ENCODE measurements at regions not wholly inside any gene's neighbourhood (a gene's known extent, or its start where the extent isn't known, plus 50 kb on each side); places are given as distances from the start of the nearest gene placed in this dataset.

DNA sequence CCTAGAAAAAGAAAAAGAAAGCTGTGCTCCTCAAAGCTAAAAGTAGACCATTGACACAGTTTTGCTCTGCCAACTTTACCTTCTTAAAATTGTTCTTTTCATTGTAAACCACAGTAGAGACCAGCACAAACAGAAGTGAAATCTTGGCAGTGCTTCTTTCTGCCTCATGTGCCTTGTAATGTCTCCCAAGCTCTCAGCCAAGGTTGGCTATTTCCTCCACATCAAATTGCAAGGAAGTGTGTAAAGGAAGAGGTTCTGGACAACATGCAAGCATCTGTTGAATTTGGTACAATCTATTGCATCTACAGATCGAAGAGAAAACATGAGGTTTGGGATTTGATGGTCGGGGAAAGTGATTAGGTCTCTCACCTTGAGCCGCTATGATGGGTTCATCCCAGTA lies 83.3 kb upstream of the PNPT1 start:
- no peak for TF ChIP-seq CTCF (conservative IDR thresholded peaks at IDR 0.05; ENCODE audit: low read depth, low read length)
- no peak for TF ChIP-seq EZH2 (IDR thresholded peaks at IDR 0.05; ENCODE audit: borderline replicate concordance, low read depth, low read length, poor library complexity, severe bottlenecking)

Measured in A673 (cell line).